ENCODE measurements at regions not wholly inside any gene's neighbourhood (a gene's known extent, or its start where the extent isn't known, plus 50 kb on each side); places are given as distances from the start of the nearest gene placed in this dataset.

GRCh38 chr1:220966041-220966440 lies 86.8 kb downstream of the HLX start:
- TF ChIP-seq POLR2A (IDR thresholded peaks at IDR 0.05), result no peak
- no peak for TF ChIP-seq CTCF (IDR thresholded peaks at IDR 0.05)

Measured in Peyer's patch (tissue), 4 donors.